Middle frontal gyrus (tissue), 1 donor: ENCODE measurements at regions not wholly inside any gene's neighbourhood (a gene's known extent, or its start where the extent isn't known, plus 50 kb on each side); places are given as distances from the start of the nearest gene placed in this dataset.

Experiments
- DNase-seq: peaks from one replicate; pipeline ENCODE4 v3.0.0-alpha.2; 2015; ENCODE audit warnings: low spot score; ENCODE audit errors: extremely low spot score

- no peak for DNase-seq
These were observed 254.1 kb upstream of the KCNJ16 start for GRCh38 chr17:69820876-69821473.

- no peak for DNase-seq
These were observed 252.6 kb upstream of the KCNJ16 start for GRCh38 chr17:69822314-69822875.

- DNase-seq = no peak
These were observed 246.9 kb upstream of the KCNJ16 start for GRCh38 chr17:69828087-69828486.

GRCh38 chr17:69834494-69834893 is 240.5 kb upstream of the KCNJ16 start:
- no peak for DNase-seq

- DNase-seq = no peak
These were observed 223.3 kb upstream of the KCNJ16 start for GRCh38 chr17:69851736-69852135.

- DNase-seq = no peak
These were observed 221.3 kb upstream of the KCNJ16 start for GRCh38 chr17:69853541-69854224.

GRCh38 chr17:69854225-69854780 is 220.7 kb upstream of the KCNJ16 start:
- no peak for DNase-seq

GRCh38 chr17:69856946-69857345 is 218.1 kb upstream of the KCNJ16 start:
- DNase-seq = no peak

GRCh38 chr17:69857412-69857835 is 217.6 kb upstream of the KCNJ16 start:
- no peak for DNase-seq

- DNase-seq = no peak
These were observed 216.6 kb upstream of the KCNJ16 start for GRCh38 chr17:69858460-69858859.

- no peak for DNase-seq
These were observed 214.8 kb upstream of the KCNJ16 start for GRCh38 chr17:69860142-69860680.

GRCh38 chr17:69864462-69864861 is 210.6 kb upstream of the KCNJ16 start:
- DNase-seq = no peak

- DNase-seq = no peak
These were observed 205.4 kb upstream of the KCNJ16 start for GRCh38 chr17:69869667-69870066.

GRCh38 chr17:69870091-69870530 is 204.9 kb upstream of the KCNJ16 start:
- no peak for DNase-seq

- no peak for DNase-seq
These were observed 204.2 kb upstream of the KCNJ16 start for GRCh38 chr17:69870751-69871199.

GRCh38 chr17:69871318-69871717 is 203.7 kb upstream of the KCNJ16 start:
- no peak for DNase-seq

GRCh38 chr17:69872675-69873262 is 202.3 kb upstream of the KCNJ16 start:
- DNase-seq = no peak

- no peak for DNase-seq
These were observed 200.8 kb upstream of the KCNJ16 start for GRCh38 chr17:69874175-69874670.

- DNase-seq = no peak
These were observed 198.3 kb upstream of the KCNJ16 start for GRCh38 chr17:69876757-69877156.

GRCh38 chr17:69878661-69879060 is 196.4 kb upstream of the KCNJ16 start:
- DNase-seq = no peak

GRCh38 chr17:69879576-69879975 is 195.4 kb upstream of the KCNJ16 start:
- no peak for DNase-seq
